ENCODE measurements at regions not wholly inside any gene's neighbourhood (a gene's known extent, or its start where the extent isn't known, plus 50 kb on each side); places are given as distances from the start of the nearest gene placed in this dataset.

GRCh38 chr4:147064856-147065255, 119.2 kb upstream of the TTC29 start:
- Histone ChIP-seq H3K27ac (no peak overlapping the region), H3K27me3 (no peaks in the 10 kb centered on the region), H3K4me1 (no peaks in the 10 kb centered on the region), H3K36me3 (no peaks in the 10 kb centered on the region), H3K9me3 (no peaks in the 10 kb centered on the region), H3K4me3 (no peak overlapping the region)
- in situ Hi-C loops (cut with MboI; ENCODE audit: low pct_ligation_motif_present in 1 of 4, low pct_unique_long_range_greater_than_20kb in 1 of 4, low sequenced_read_pairs in 3 of 4) (no loop called here), intact Hi-C loops (cut with DNase I; ENCODE audit: low total_unique reads) (no loop called here)
- DNase-seq = no peak
- TF ChIP-seq POLR2AphosphoS5 (IDR thresholded peaks at IDR 0.05) = no peak
- no peak for TF ChIP-seq POLR2A (IDR thresholded peaks at IDR 0.05)
- 76 to 100% methylated on average over 2 to 5 of the region's 5 CpGs for WGBS, 2 donors (ENCODE audit: low coverage in 1 of 2)

- H3K27me3 ChIP-seq = no peaks in the 10 kb centered on the region
- H3K9me3 ChIP-seq = no peaks in the 10 kb centered on the region
- H3K4me3 ChIP-seq = no peak overlapping the region
- DNase-seq = no peak
- H3K4me1 ChIP-seq = no peaks in the 10 kb centered on the region
- WGBS, 2 donors (ENCODE audit: low coverage in 1 of 2) = 78 to 82% methylated on average over 4 of the region's 4 CpGs
- intact Hi-C loops (cut with DNase I; ENCODE audit: low total_unique reads) (no loop called here), in situ Hi-C loops (cut with MboI; ENCODE audit: low pct_ligation_motif_present in 1 of 4, low pct_unique_long_range_greater_than_20kb in 1 of 4, low sequenced_read_pairs in 3 of 4) (no loop called here)
- TF ChIP-seq POLR2AphosphoS5 (IDR thresholded peaks at IDR 0.05) (no peak), POLR2A (IDR thresholded peaks at IDR 0.05) (no peak), EP300 (IDR thresholded peaks at IDR 0.05; ENCODE audit: low read depth) (no peak), CTCF (IDR thresholded peaks at IDR 0.05) (no peak)
- no peaks in the 10 kb centered on the region for H3K36me3 ChIP-seq
- H3K27ac ChIP-seq = no peak overlapping the region
Observed at GRCh38 chr4:147068564-147068963, 122.9 kb upstream of the TTC29 start.

GRCh38 chr4:147071209-147071740, 125.6 kb upstream of the TTC29 start:
- in situ Hi-C loops (cut with MboI; ENCODE audit: low pct_ligation_motif_present in 1 of 4, low pct_unique_long_range_greater_than_20kb in 1 of 4, low sequenced_read_pairs in 3 of 4) (no loop called here), intact Hi-C loops (cut with DNase I; ENCODE audit: low total_unique reads) (no loop called here)
- WGBS, 2 donors (ENCODE audit: low coverage in 1 of 2) = 65 to 85% methylated on average over 5 to 6 of the region's 6 CpGs
- TF ChIP-seq CTCF (IDR thresholded peaks at IDR 0.05) (no peak), EP300 (IDR thresholded peaks at IDR 0.05; ENCODE audit: low read depth) (no peak), POLR2AphosphoS5 (IDR thresholded peaks at IDR 0.05) (no peak), POLR2A (IDR thresholded peaks at IDR 0.05) (no peak)
- H3K4me3 ChIP-seq = no peak overlapping the region
- no peak overlapping the region for H3K27ac ChIP-seq
- no peaks in the 10 kb centered on the region for H3K9me3 ChIP-seq
- H3K27me3 ChIP-seq = no peaks in the 10 kb centered on the region
- DNase-seq = no peak
- no peaks in the 10 kb centered on the region for H3K4me1 ChIP-seq
- H3K36me3 ChIP-seq = no peaks in the 10 kb centered on the region

- Histone ChIP-seq H3K27me3 (no peaks in the 10 kb centered on the region), H3K4me1 (peaks cover 0 to 4% (median 0%) of the 10 kb centered on the region in 4 donors), H3K9me3 (no peaks in the 10 kb centered on the region), H3K36me3 (no peaks in the 10 kb centered on the region), H3K4me3 (no peak overlapping the region), H3K27ac (no peak overlapping the region)
- 83% methylated on average over 2 of the region's 2 CpGs; no CpG with 5 or more reads in 1 of the 2 donors for WGBS, 2 donors (ENCODE audit: low coverage in 1 of 2)
- in situ Hi-C loops (cut with MboI; ENCODE audit: low pct_ligation_motif_present in 1 of 4, low pct_unique_long_range_greater_than_20kb in 1 of 4, low sequenced_read_pairs in 3 of 4) (loop anchor here in 2 of 4 donors (25.0 kb wide), 1 partner anchor 739 kb away; no protein-coding TSS in a partner anchor), intact Hi-C loops (cut with DNase I; ENCODE audit: low total_unique reads) (no loop called here)
- TF ChIP-seq EP300 (IDR thresholded peaks at IDR 0.05; ENCODE audit: low read depth) = no peak
- TF ChIP-seq CTCF (IDR thresholded peaks at IDR 0.05) = no peak
- no peak for TF ChIP-seq POLR2A (IDR thresholded peaks at IDR 0.05)
- no peak for TF ChIP-seq POLR2AphosphoS5 (IDR thresholded peaks at IDR 0.05)
- no peak for DNase-seq
Observed at GRCh38 chr4:147076179-147076578, 130.5 kb upstream of the TTC29 start.

- Histone ChIP-seq H3K36me3 (no peaks in the 10 kb centered on the region), H3K4me3 (no peak overlapping the region), H3K27ac (no peak overlapping the region), H3K27me3 (no peaks in the 10 kb centered on the region), H3K9me3 (no peaks in the 10 kb centered on the region), H3K4me1 (peaks cover 0 to 4% (median 0%) of the 10 kb centered on the region in 4 donors)
- DNase-seq = no peak
- in situ Hi-C loops (cut with MboI; ENCODE audit: low pct_ligation_motif_present in 1 of 4, low pct_unique_long_range_greater_than_20kb in 1 of 4, low sequenced_read_pairs in 3 of 4) = loop anchor here in 2 of 4 donors (25.0 kb wide), 1 partner anchor 739 kb away; no protein-coding TSS in a partner anchor
- intact Hi-C loops (cut with DNase I; ENCODE audit: low total_unique reads) = no loop called here
- no peak for TF ChIP-seq POLR2AphosphoS5 (IDR thresholded peaks at IDR 0.05)
Observed at GRCh38 chr4:147076728-147077127, 131.1 kb upstream of the TTC29 start.
